A673 (cell line): ENCODE measurements at regions not wholly inside any gene's neighbourhood (a gene's known extent, or its start where the extent isn't known, plus 50 kb on each side); places are given as distances from the start of the nearest gene placed in this dataset.

Source experiments
- BruUV-seq: library from RNA; stranded (reverse); fragments of 400-500 nt; replicated peaks from 2 replicates; lab custom pipeline; 2021; lab: Mats Ljungman, UMichigan
- CTCF ChIA-PET: fragments of 300-600 bp; sonication (Branson Sonifier 250); formaldehyde crosslinking; loops from one replicate; lab custom pipeline; 2022; ENCODE audit warnings: antibody characterized with exemption; lab: Charles Lee
- POLR2A ChIA-PET: fragments of 300-600 bp; sonication (Branson Sonifier 250); formaldehyde crosslinking; loops from one replicate; lab custom pipeline; 2022; ENCODE audit warnings: antibody characterized with exemption; ENCODE audit not compliant: low non-redundant PET; lab: Charles Lee
- DNase-seq: peaks from one replicate; pipeline ENCODE4 v3.0.0-alpha.2; 2015; ENCODE audit warnings: low spot score
- H3K27ac ChIP-seq: fragments of 200-600 bp; sonication (generic); 2 replicates; pipeline ENCODE4 v1.5.1; 2016; ENCODE audit warnings: mixed run types, low read depth, mild to moderate bottlenecking, mixed read lengths, antibody characterized with exemption, low read length; ENCODE audit not compliant: poor library complexity, severe bottlenecking
- H3K27me3 ChIP-seq: fragments of 200-600 bp; sonication (generic); replicated peaks from 2 replicates; pipeline ENCODE4 v1.6.1; 2017; ENCODE audit warnings: mixed run types, low read depth, mild to moderate bottlenecking, mixed read lengths, antibody characterized with exemption, low read length; ENCODE audit not compliant: insufficient read depth, poor library complexity
- H3K36me3 ChIP-seq: fragments of 200-600 bp; sonication (generic); 2 replicates; pipeline ENCODE4 v1.6.1; 2016; ENCODE audit warnings: mixed run types, mild to moderate bottlenecking, mixed read lengths, antibody characterized with exemption, low read length; ENCODE audit not compliant: insufficient read depth, poor library complexity, severe bottlenecking
- H3K4me1 ChIP-seq: fragments of 200-600 bp; sonication (generic); 2 replicates; pipeline ENCODE4 v1.6.1; 2017; ENCODE audit warnings: mixed run types, mild to moderate bottlenecking, mixed read lengths, antibody characterized with exemption, low read length; ENCODE audit not compliant: insufficient read depth, poor library complexity, severe bottlenecking
- H3K4me3 ChIP-seq: fragments of 200-600 bp; sonication (generic); 2 replicates; pipeline ENCODE4 v1.5.1; 2016; ENCODE audit warnings: low read depth, mixed run types, mild to moderate bottlenecking, mixed read lengths, low read length; ENCODE audit not compliant: poor library complexity, severe bottlenecking
- H3K9me3 ChIP-seq: fragments of 200-600 bp; sonication (generic); 2 replicates; pipeline ENCODE4 v1.6.1; 2016; ENCODE audit warnings: mixed run types, low read depth, mild to moderate bottlenecking, mixed read lengths, antibody characterized with exemption, low read length; ENCODE audit not compliant: poor library complexity, severe bottlenecking
- EZH2 ChIP-seq: fragments of 200-600 bp; sonication (generic); IDR thresholded peaks from 2 replicates; pipeline ENCODE4 v1.6.1; 2017; ENCODE audit warnings: borderline replicate concordance, low read depth, mild to moderate bottlenecking, mixed read lengths, antibody characterized with exemption, low read length; ENCODE audit not compliant: poor library complexity, severe bottlenecking
- intact Hi-C: fragments of 100-400 bp; cut with micrococcal nuclease; formaldehyde crosslinking; loops from one replicate; pipeline ENCODE4 v1.10.0; 2022; ENCODE audit not compliant: unreplicated experiment
- TF ChIP-seq, protein P1 (sequence below): fragments of 300-800, 200-600 bp; sonication (generic); conservative IDR thresholded peaks from 2 replicates; pipeline ENCODE4 v1.5.1; 2017; ENCODE audit warnings: low read depth, mild to moderate bottlenecking, antibody characterized with exemption, low read length, moderate library complexity, mixed read lengths

- ChIA-PET CTCF (no interaction called here), POLR2A (no interaction called here)
- Histone ChIP-seq H3K4me3 (no peak overlapping the region), H3K4me1 (no peaks in the 10 kb centered on the region), H3K36me3 (no peaks in the 10 kb centered on the region), H3K27ac (no peak overlapping the region), H3K9me3 (no peaks in the 10 kb centered on the region), H3K27me3 (no peaks in the 10 kb centered on the region)
- TF ChIP-seq, protein P1, sequence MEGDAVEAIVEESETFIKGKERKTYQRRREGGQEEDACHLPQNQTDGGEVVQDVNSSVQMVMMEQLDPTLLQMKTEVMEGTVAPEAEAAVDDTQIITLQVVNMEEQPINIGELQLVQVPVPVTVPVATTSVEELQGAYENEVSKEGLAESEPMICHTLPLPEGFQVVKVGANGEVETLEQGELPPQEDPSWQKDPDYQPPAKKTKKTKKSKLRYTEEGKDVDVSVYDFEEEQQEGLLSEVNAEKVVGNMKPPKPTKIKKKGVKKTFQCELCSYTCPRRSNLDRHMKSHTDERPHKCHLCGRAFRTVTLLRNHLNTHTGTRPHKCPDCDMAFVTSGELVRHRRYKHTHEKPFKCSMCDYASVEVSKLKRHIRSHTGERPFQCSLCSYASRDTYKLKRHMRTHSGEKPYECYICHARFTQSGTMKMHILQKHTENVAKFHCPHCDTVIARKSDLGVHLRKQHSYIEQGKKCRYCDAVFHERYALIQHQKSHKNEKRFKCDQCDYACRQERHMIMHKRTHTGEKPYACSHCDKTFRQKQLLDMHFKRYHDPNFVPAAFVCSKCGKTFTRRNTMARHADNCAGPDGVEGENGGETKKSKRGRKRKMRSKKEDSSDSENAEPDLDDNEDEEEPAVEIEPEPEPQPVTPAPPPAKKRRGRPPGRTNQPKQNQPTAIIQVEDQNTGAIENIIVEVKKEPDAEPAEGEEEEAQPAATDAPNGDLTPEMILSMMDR: no peak
- TF ChIP-seq EZH2: no peak
- intact Hi-C loops: no loop called here
- no peak for DNase-seq
- BruUV-seq: no TSS peak
These were observed 541.1 kb upstream of the CAMK1G start for GRCh38 chr1:209042413-209042812.

GRCh38 chr1:209045331-209046057 lies 538.0 kb upstream of the CAMK1G start:
- ChIA-PET POLR2A (no interaction called here), CTCF (no interaction called here)
- DNase-seq: no peak
- Histone ChIP-seq H3K9me3 (no peaks in the 10 kb centered on the region), H3K27me3 (no peaks in the 10 kb centered on the region), H3K27ac (no peak overlapping the region), H3K4me1 (no peaks in the 10 kb centered on the region), H3K4me3 (no peak overlapping the region), H3K36me3 (no peaks in the 10 kb centered on the region)
- no peak for TF ChIP-seq EZH2
- TF ChIP-seq, protein P1: no peak
- intact Hi-C loops: no loop called here
- BruUV-seq: no TSS peak

GRCh38 chr1:209046058-209046417 lies 537.5 kb upstream of the CAMK1G start:
- no peaks in the 10 kb centered on the region for H3K9me3 ChIP-seq
- no peaks in the 10 kb centered on the region for H3K4me1 ChIP-seq
- ChIA-PET CTCF (no interaction called here), POLR2A (no interaction called here)
- DNase-seq: no peak
- no peak overlapping the region for H3K27ac ChIP-seq
- no peaks in the 10 kb centered on the region for H3K36me3 ChIP-seq
- no peak overlapping the region for H3K4me3 ChIP-seq
- TF ChIP-seq EZH2: no peak
- TF ChIP-seq, protein P1: no peak
- intact Hi-C loops: no loop called here
- BruUV-seq: no TSS peak
- H3K27me3 ChIP-seq: no peaks in the 10 kb centered on the region
